T follicular helper cell (primary cell): ENCODE measurements at regions not wholly inside any gene's neighbourhood (a gene's known extent, or its start where the extent isn't known, plus 50 kb on each side); places are given as distances from the start of the nearest gene placed in this dataset.
A peak's percentile ranks its signal among the peaks of the same experiment; 100 is the strongest.

Experiments
- DNase-seq: peaks from one replicate; pipeline ENCODE4 v3.0.0-alpha.2; 2020; ENCODE audit warnings: low read depth

GRCh38 chr10:60728056-60728455, 50.2 kb upstream of the CDK1 start:
- peak; percentile 10 for DNase-seq

DNA sequence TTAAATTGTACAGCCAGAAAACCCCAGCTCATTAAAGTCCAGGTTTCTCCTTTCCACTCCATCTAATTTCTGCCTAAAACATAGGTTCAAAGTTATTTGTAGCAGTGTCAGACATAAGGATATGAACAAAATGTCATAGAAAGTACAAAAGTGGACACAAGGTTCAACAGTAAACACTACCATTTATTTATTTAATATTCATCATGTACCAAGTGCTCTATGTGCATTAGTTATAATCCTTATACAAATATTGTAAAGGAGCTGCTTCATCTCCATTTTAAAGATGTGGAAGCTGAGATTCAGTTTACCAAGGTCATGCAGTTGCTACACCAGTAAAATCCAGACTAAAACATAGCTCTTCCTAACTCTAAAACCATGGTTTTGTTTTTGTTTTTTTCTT, 52.0 kb upstream of the CDK1 start:
- no peak for DNase-seq

- DNase-seq = no peak
Measured at GRCh38 chr10:60722623-60723022, 55.7 kb upstream of the CDK1 start.

- no peak for DNase-seq
Measured at GRCh38 chr10:60719721-60720120, 58.6 kb upstream of the CDK1 start.

DNA sequence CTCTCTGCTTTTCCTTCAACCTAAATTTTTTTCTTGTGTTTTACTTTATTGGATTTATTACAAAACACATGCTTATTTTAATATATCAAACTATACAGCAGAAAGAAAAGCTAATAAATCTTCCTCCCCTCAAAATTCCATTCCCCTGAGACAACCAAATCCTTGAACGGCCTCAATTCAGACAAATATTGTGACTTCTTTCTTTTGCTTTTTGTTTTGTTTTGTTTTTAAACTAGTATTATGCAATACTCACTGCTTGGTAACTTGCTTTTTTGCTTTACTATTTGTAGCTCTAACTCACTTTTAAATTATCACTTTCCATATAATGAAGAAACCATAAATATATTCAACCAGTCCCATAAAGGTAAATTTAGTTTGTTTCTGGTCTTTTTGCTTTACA, 59.4 kb upstream of the CDK1 start:
- no peak for DNase-seq

GRCh38 chr10:60717852-60718251, 60.4 kb upstream of the CDK1 start:
- no peak for DNase-seq

- no peak for DNase-seq
Measured at GRCh38 chr10:60714233-60714632, 64.0 kb upstream of the CDK1 start.

DNA sequence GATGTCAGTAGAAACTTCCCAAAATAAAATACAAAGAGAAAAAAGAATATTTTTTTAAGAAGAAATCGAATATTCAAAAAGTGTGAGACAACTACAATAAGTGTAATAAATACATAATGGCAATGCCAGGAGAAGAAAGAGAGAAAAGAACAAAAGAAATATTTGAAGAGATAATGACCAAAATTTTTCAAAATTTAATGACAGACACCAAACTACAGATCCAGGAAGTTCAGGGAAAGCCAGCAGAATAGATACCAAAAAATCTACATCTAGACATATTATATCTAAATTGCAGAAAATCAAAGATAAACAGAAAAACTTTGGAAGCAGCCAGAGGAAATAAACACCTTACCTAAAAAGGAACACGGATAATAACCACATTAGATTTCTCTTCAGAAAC, 66.8 kb upstream of the CDK1 start:
- DNase-seq = no peak

- DNase-seq = no peak
Measured at GRCh38 chr10:60710041-60710440, 68.2 kb upstream of the CDK1 start.

GRCh38 chr10:60708666-60709065, 69.6 kb upstream of the CDK1 start:
- DNase-seq = no peak

DNA sequence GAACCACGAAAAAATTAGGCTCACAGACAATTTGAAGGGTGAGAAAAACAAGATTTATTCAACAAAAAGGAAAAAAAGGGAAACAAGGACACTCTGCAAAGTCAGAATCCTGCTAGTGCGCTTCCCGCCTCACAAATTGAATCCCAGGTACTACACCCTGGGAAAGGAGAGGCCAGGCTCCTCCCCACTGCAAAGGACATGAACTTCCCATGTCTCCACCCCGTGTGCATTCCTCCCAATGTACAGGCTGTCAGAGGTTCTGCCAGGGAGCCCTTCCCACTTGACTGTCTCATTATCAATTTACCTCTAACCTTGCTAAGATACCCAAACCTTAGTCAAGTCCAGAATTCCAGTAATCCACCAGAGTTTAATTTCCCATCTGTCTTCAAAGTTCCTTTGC, 70.4 kb upstream of the CDK1 start:
- no peak for DNase-seq

DNA sequence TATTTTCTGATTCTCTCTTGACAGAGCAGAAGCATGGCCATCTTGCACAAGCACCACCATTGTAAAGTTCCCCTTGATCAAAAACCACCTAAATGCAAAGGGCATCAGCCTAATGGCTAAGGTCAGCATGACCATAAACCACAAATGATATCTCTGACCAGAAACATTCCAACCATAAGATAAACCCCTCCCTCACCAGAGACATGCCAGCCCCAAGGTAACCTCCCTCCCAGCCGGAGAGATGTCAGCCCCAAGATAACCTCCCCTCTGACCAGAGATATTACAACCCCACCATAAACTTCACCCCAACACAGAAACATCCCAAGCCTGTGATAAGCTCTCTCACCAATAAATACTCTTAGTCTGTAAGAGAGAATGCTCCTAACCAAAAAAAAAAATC, 72.1 kb upstream of the CDK1 start:
- no peak for DNase-seq

GRCh38 chr10:60705376-60705775, 72.9 kb upstream of the CDK1 start:
- DNase-seq = no peak

DNA sequence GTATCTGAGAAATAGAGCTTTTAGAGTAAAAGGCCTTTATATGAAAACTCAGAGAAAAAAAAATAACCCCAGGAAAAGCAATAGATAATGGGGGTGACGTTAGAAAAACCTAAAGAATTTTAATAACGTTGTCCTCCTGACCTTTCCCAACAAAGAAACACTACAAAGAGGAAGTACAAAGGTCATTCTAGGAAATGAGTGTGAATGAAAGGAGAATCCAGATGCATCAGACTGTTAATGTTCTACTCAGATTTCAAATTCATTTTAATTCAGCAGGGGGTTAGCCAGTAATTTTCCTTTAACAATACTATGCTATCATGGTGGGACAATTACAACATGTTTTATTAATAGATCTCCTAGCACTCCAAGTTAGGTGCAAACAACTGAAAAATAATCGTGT, 73.8 kb upstream of the CDK1 start:
- DNase-seq = no peak

- no peak for DNase-seq
Measured at GRCh38 chr10:60703266-60704041, 74.8 kb upstream of the CDK1 start.

DNA sequence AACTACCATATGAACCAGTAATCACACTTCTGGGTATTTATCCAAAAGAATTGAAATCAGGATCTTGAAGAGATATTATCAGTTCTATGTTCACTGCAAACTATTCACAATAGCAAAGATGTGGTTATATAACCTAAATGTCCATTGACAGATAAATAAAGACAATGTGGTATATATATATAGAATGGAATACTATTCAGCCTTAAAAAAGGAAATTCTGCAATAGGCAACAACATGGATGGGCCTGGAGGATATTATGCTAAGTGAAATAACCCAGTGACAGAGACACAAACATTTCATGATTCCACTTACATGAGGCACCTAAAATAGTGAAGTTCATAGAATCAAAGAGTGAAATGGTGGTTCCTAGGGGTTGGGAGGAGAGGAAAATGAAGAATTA, 90.6 kb upstream of the CDK1 start:
- no peak for DNase-seq

GRCh38 chr10:60684091-60684490, 94.2 kb upstream of the CDK1 start:
- DNase-seq = no peak

DNA sequence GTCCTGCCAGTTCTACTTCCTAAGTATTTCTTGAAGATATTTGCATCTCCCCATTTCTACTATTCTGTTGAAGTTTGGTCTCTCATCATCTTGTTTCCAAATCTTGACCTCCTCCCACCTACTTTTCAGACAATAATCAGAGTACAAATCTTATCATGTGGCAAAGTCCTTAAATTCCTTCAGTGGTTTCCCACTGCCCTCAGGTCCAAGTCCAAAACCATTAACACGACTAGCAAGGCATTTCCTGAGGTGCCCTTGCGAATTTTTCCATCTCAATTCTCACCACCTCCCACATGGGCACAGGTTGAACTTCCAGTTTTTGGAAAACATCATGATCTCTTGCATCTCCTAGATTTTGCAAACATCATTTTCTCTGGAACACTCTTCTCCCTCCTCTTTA, 97.2 kb upstream of the CDK1 start:
- no peak for DNase-seq

GRCh38 chr10:60679388-60679990, 98.8 kb upstream of the CDK1 start:
- no peak for DNase-seq

GRCh38 chr10:60678978-60679377, 99.3 kb upstream of the CDK1 start:
- DNase-seq = no peak

- no peak for DNase-seq
Measured at GRCh38 chr10:60677531-60678129, 100.6 kb upstream of the CDK1 start.

GRCh38 chr10:60675236-60675635, 103.0 kb upstream of the CDK1 start:
- no peak for DNase-seq

GRCh38 chr10:60669501-60669900, 108.8 kb upstream of the CDK1 start:
- no peak for DNase-seq

DNA sequence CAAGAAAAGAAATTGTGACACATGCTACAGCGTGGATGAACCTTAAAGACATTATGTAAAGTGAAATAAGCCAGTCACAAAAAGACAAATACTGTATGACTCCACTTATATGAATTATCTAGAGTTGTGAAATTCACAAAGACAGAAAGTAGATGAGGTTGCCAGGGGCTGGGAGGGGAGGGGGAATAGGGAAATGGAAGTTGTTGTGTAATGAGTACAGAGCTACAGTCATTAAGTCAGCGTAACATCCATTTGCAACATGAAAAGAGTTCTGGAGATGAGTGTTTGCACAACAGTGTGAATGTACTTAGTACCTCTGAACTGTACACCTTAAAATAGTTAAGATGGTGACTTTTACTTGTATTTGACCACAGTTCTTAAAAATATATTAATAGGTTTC, 112.1 kb upstream of the CDK1 start:
- no peak for DNase-seq
